ENCODE measurements at regions not wholly inside any gene's neighbourhood (a gene's known extent, or its start where the extent isn't known, plus 50 kb on each side); places are given as distances from the start of the nearest gene placed in this dataset.

- Mint-ChIP-seq H3K4me3 (no peak overlapping the region), H3K27me3 (ENCODE audit: insufficient read depth) (no peaks in the 10 kb centered on the region), H3K36me3 (ENCODE audit: low read depth) (peaks cover 1% of the 10 kb centered on the region), H3K9me3 (peaks cover 49% of the 10 kb centered on the region), H3K27ac (no peak overlapping the region), H3K4me1 (ENCODE audit: low read depth) (no peaks in the 10 kb centered on the region)
- intact Hi-C loops (cut with micrococcal nuclease): no loop called here
- no peak for DNase-seq (ENCODE audit: low spot score)
Observed at GRCh38 chr7:68309806-68310205, 1288.5 kb upstream of the AUTS2 start.

GRCh38 chr7:68311958-68312357 lies 1286.3 kb upstream of the AUTS2 start:
- intact Hi-C loops (cut with micrococcal nuclease): no loop called here
- Mint-ChIP-seq H3K27me3 (ENCODE audit: insufficient read depth) (no peaks in the 10 kb centered on the region), H3K36me3 (ENCODE audit: low read depth) (peaks cover 1% of the 10 kb centered on the region), H3K4me1 (ENCODE audit: low read depth) (no peaks in the 10 kb centered on the region), H3K4me3 (no peak overlapping the region), H3K9me3 (peaks cover 49% of the 10 kb centered on the region), H3K27ac (no peak overlapping the region)
- no peak for DNase-seq (ENCODE audit: low spot score)

GRCh38 chr7:68313806-68314205 lies 1284.5 kb upstream of the AUTS2 start:
- H3K27ac Mint-ChIP-seq: no peak overlapping the region
- H3K27me3 Mint-ChIP-seq (ENCODE audit: insufficient read depth): no peaks in the 10 kb centered on the region
- H3K9me3 Mint-ChIP-seq: peaks cover 39% of the 10 kb centered on the region
- intact Hi-C loops (cut with micrococcal nuclease): no loop called here
- DNase-seq (ENCODE audit: low spot score): no peak
- H3K4me1 Mint-ChIP-seq (ENCODE audit: low read depth): no peaks in the 10 kb centered on the region
- H3K4me3 Mint-ChIP-seq: no peak overlapping the region
- peaks cover 1% of the 10 kb centered on the region for H3K36me3 Mint-ChIP-seq (ENCODE audit: low read depth)

DNA sequence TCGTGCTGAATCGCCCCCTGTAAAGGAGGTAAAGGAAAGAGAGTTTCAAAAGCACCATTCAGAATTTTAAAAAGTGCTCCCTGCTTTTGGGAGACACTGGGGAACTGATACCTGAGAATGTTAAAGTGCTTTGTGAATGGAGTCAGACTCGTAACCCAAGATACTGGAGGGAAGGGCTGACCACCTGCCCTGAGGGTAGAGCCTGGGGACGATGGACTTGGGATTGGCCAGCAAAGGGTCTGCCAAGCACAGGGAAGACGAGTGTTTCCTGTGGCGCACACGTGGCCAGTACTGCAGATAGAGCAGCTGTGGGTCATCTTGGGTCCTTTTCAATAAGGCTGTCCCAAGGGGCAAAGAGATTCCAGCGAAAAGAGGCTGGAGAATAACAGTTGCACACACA lies 1284.1 kb upstream of the AUTS2 start:
- DNase-seq (ENCODE audit: low spot score): no peak
- Mint-ChIP-seq H3K36me3 (ENCODE audit: low read depth) (peaks cover 1% of the 10 kb centered on the region), H3K27ac (no peak overlapping the region), H3K4me3 (no peak overlapping the region), H3K4me1 (ENCODE audit: low read depth) (no peaks in the 10 kb centered on the region), H3K27me3 (ENCODE audit: insufficient read depth) (no peaks in the 10 kb centered on the region), H3K9me3 (peaks cover 35% of the 10 kb centered on the region)
- intact Hi-C loops (cut with micrococcal nuclease): no loop called here

- H3K27me3 Mint-ChIP-seq (ENCODE audit: insufficient read depth): no peaks in the 10 kb centered on the region
- intact Hi-C loops (cut with micrococcal nuclease): no loop called here
- H3K4me3 Mint-ChIP-seq: no peak overlapping the region
- H3K9me3 Mint-ChIP-seq: peaks cover 26% of the 10 kb centered on the region
- H3K27ac Mint-ChIP-seq: no peak overlapping the region
- H3K36me3 Mint-ChIP-seq (ENCODE audit: low read depth): peaks cover 1% of the 10 kb centered on the region
- DNase-seq (ENCODE audit: low spot score): no peak
- H3K4me1 Mint-ChIP-seq (ENCODE audit: low read depth): no peaks in the 10 kb centered on the region
Observed at GRCh38 chr7:68317476-68317875, 1280.8 kb upstream of the AUTS2 start.

DNA sequence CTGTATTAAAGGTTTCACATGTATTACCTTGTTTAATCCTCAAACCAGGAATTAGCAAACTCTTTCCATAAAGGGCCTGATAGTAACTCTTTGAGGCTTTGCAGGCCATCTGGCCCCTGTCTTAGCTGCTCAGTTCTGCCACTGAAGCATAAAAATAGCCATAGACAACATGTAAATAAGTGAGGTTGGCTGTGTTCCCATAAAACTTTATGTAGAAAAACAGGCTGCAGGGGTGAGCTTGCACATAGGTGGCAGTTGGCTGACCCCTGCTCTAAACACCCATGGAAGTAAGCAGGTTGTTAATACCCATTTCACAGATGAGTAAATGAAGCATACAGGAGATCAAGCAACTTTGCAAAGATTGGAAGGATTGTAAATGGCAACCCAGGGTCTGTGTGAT lies 1279.2 kb upstream of the AUTS2 start:
- H3K4me1 Mint-ChIP-seq (ENCODE audit: low read depth): no peaks in the 10 kb centered on the region
- H3K27ac Mint-ChIP-seq: no peak overlapping the region
- H3K36me3 Mint-ChIP-seq (ENCODE audit: low read depth): no peaks in the 10 kb centered on the region
- no peak for DNase-seq (ENCODE audit: low spot score)
- H3K9me3 Mint-ChIP-seq: peaks cover 20% of the 10 kb centered on the region
- intact Hi-C loops (cut with micrococcal nuclease): no loop called here
- H3K4me3 Mint-ChIP-seq: no peak overlapping the region
- H3K27me3 Mint-ChIP-seq (ENCODE audit: insufficient read depth): no peaks in the 10 kb centered on the region

DNA sequence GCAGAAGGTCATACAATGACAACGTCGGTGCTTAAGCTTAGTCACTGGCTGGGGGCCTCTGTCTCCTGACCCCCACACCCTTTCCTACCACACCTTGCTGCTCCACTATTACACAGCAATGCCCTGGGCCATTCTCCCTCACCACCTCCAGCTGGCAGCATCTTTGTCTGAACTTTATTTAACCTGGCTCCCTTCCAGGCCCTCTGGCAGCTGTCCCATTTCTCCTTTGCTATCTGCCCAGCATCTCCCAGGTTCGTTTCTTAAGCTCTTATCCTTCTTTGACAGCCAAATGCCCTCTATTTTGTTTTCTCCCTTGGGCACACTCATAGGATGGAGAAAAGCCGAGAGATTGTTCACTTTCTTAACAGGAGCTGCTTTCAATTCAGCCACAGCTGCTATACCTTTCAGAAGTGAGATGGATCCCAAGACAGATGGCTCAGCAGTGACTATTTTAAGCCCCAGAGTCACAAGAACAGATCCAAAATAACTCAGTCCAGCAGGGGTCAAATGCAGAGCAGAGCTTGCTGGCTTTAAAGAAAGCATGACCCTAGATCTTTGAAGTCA lies 1277.1 kb upstream of the AUTS2 start:
- DNase-seq (ENCODE audit: low spot score): no peak
- Mint-ChIP-seq H3K4me3 (no peak overlapping the region), H3K27ac (no peak overlapping the region), H3K9me3 (peaks cover 22% of the 10 kb centered on the region), H3K36me3 (ENCODE audit: low read depth) (no peaks in the 10 kb centered on the region), H3K27me3 (ENCODE audit: insufficient read depth) (no peaks in the 10 kb centered on the region), H3K4me1 (ENCODE audit: low read depth) (no peaks in the 10 kb centered on the region)
- intact Hi-C loops (cut with micrococcal nuclease): no loop called here

- no peaks in the 10 kb centered on the region for H3K36me3 Mint-ChIP-seq (ENCODE audit: low read depth)
- DNase-seq (ENCODE audit: low spot score): no peak
- H3K9me3 Mint-ChIP-seq: peaks cover 17% of the 10 kb centered on the region
- no peaks in the 10 kb centered on the region for H3K27me3 Mint-ChIP-seq (ENCODE audit: insufficient read depth)
- no peaks in the 10 kb centered on the region for H3K4me1 Mint-ChIP-seq (ENCODE audit: low read depth)
- H3K27ac Mint-ChIP-seq: no peak overlapping the region
- intact Hi-C loops (cut with micrococcal nuclease): no loop called here
- no peak overlapping the region for H3K4me3 Mint-ChIP-seq
Observed at GRCh38 chr7:68321776-68322496, 1276.3 kb upstream of the AUTS2 start.

DNA sequence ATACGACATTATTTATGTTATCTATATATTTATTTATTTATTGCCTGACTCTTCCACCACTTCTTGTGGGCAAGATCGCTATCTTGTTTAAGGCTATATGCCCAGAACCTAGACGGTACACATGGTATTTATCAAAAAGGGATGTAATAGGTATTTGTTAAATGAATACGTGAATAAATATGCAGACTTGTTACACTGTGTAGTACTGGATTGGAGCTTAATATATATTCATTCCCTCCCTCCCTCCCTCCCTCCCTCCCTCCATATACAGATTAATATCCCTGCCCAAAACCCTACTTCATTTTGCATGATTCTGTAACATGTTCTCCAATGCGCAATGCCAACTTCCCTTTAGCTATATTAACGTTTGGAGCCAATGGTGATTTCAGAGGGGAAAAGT lies 1273.7 kb upstream of the AUTS2 start:
- peaks cover 24% of the 10 kb centered on the region for H3K9me3 Mint-ChIP-seq
- no peak for DNase-seq (ENCODE audit: low spot score)
- no peaks in the 10 kb centered on the region for H3K4me1 Mint-ChIP-seq (ENCODE audit: low read depth)
- intact Hi-C loops (cut with micrococcal nuclease): no loop called here
- no peaks in the 10 kb centered on the region for H3K27me3 Mint-ChIP-seq (ENCODE audit: insufficient read depth)
- no peak overlapping the region for H3K4me3 Mint-ChIP-seq
- no peak overlapping the region for H3K27ac Mint-ChIP-seq
- H3K36me3 Mint-ChIP-seq (ENCODE audit: low read depth): no peaks in the 10 kb centered on the region

- Mint-ChIP-seq H3K4me1 (ENCODE audit: low read depth) (no peaks in the 10 kb centered on the region), H3K4me3 (no peak overlapping the region), H3K9me3 (peaks cover 49% of the 10 kb centered on the region), H3K36me3 (ENCODE audit: low read depth) (no peaks in the 10 kb centered on the region), H3K27ac (no peak overlapping the region), H3K27me3 (ENCODE audit: insufficient read depth) (no peaks in the 10 kb centered on the region)
- intact Hi-C loops (cut with micrococcal nuclease): no loop called here
- DNase-seq (ENCODE audit: low spot score): no peak
Observed at GRCh38 chr7:68334216-68334615, 1264.1 kb upstream of the AUTS2 start.

DNA sequence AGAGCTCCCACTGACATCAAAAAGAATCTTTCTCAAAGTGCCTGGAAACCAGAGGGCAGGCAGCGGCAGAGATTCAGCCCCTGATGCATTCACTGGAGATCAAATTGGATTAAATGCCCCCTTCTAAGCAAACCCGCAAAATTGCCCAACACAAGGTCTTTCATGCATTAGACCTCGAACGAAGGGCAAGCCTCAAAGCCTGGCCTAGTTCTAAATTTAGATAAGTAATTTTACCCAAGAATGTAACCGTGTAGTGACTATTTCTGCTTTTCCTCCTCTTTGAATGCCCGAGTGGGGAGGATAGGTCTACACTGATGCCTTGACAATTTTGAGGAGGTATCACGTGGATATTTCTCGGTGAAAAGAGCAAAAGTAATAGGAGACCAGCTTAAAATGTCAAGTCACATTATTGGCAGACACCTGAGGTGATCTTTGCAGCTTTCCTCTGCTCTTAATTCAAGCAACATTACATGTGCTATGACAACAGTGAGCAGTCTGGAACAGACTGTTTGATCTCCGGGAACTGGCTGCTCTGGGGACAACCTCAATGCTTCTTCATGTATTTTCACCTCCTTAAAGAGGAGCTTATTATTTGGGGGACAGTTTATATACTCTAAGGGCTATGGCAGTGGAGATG lies 1263.5 kb upstream of the AUTS2 start:
- Mint-ChIP-seq H3K27ac (no peak overlapping the region), H3K9me3 (peaks cover 52% of the 10 kb centered on the region), H3K27me3 (ENCODE audit: insufficient read depth) (no peaks in the 10 kb centered on the region), H3K4me3 (no peak overlapping the region), H3K36me3 (ENCODE audit: low read depth) (no peaks in the 10 kb centered on the region), H3K4me1 (ENCODE audit: low read depth) (no peaks in the 10 kb centered on the region)
- intact Hi-C loops (cut with micrococcal nuclease): no loop called here
- DNase-seq (ENCODE audit: low spot score): no peak

- H3K27ac Mint-ChIP-seq: no peak overlapping the region
- intact Hi-C loops (cut with micrococcal nuclease): no loop called here
- no peaks in the 10 kb centered on the region for H3K36me3 Mint-ChIP-seq (ENCODE audit: low read depth)
- H3K9me3 Mint-ChIP-seq: peaks cover 56% of the 10 kb centered on the region
- no peaks in the 10 kb centered on the region for H3K27me3 Mint-ChIP-seq (ENCODE audit: insufficient read depth)
- H3K4me3 Mint-ChIP-seq: no peak overlapping the region
- no peak for DNase-seq (ENCODE audit: low spot score)
- no peaks in the 10 kb centered on the region for H3K4me1 Mint-ChIP-seq (ENCODE audit: low read depth)
Observed at GRCh38 chr7:68336594-68336993, 1261.7 kb upstream of the AUTS2 start.

GRCh38 chr7:68348401-68348800 lies 1249.9 kb upstream of the AUTS2 start:
- Mint-ChIP-seq H3K27ac (no peak overlapping the region), H3K36me3 (ENCODE audit: low read depth) (no peaks in the 10 kb centered on the region), H3K27me3 (ENCODE audit: insufficient read depth) (no peaks in the 10 kb centered on the region), H3K9me3 (peaks cover 47% of the 10 kb centered on the region), H3K4me1 (ENCODE audit: low read depth) (no peaks in the 10 kb centered on the region), H3K4me3 (no peak overlapping the region)
- DNase-seq (ENCODE audit: low spot score): no peak
- intact Hi-C loops (cut with micrococcal nuclease): no loop called here

Measured in activated T-helper 1 cell treated with anti-CD3 and anti-CD28 coated beads, Interleukin-12 subunit alpha, Interleukin-12 subunit beta, Interleukin-2, Interleukin-4 antibody, amounts not matched to agents 30 ng/mL and 10 ng/mL and 1 ng/mL, durations not matched to agents 14 hours and 24 hours and 36 hours (primary cell).